ENCODE measurements at regions not wholly inside any gene's neighbourhood (a gene's known extent, or its start where the extent isn't known, plus 50 kb on each side); places are given as distances from the start of the nearest gene placed in this dataset.
"Not testable (repeated sequence)": the region's sequence is repeated elsewhere in the genome, so short reads cannot be mapped to it uniquely, and the experiment has no call there.

GRCh38 chr13:76295020-76295419 lies 591.2 kb downstream of the KCTD12 start:
- not testable (repeated sequence) for DNase-seq

GRCh38 chr13:76293751-76294150 lies 592.5 kb downstream of the KCTD12 start:
- no peak for DNase-seq

DNA sequence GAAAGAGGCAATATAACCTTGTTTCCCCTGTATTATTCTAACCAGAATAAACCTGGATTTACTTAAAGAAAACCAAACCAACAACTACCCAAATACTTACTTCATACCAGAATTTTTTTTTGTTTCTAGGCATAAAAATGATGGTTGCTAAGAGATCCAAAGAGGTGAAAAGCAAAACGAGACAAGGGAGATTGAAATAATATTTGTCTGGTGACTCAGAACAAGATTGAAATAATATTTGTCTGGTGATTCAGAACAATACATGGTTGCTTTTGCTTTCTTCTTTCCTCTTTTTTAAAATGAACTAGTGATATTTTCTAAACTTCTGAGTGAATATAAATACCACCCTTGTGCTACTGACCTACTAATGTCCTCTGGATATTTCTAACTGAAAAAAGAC lies 592.9 kb downstream of the KCTD12 start:
- DNase-seq: no peak

DNA sequence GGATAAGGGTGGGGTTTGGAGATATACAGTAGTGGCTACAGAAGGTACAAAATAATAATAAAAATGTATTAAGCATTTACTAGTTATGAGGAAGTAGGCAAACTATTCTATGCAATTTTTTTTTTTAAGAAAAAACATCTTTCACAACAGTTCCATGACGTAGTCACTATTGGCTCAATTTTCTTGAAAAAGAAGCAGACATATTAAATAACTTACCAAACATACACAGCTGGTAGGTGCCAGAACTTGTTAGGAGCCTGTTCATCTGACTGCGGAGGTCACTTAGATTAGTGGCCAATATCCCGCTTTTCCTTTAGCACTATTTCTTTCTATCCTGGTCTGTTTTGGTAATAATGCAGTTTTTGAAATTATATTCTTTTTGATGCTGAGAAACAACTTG lies 593.5 kb downstream of the KCTD12 start:
- DNase-seq: no peak

DNA sequence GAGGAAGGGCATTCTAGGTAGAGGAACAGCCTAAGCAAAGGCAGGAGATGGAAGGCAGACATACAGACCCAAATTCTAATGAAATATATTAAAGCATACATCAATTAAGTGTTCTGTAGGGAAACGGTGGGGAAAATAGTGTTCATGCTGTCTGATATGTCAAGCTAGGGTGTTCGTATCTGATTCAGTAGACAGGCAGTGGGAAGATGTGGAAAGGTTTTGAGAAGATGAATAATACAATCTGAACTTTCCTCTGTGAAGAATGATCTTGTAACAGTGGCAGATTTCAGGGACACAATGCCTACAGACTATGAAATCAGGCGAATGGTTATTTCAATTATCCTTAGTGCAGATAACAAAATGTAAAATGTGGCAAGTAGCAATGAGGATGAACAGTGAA lies 594.2 kb downstream of the KCTD12 start:
- peak in 2 of 56 donors; percentile 39 to 40 for DNase-seq

GRCh38 chr13:76289558-76289957 lies 596.6 kb downstream of the KCTD12 start:
- DNase-seq: no peak

GRCh38 chr13:76286178-76286577 lies 600.0 kb downstream of the KCTD12 start:
- DNase-seq: no peak

DNA sequence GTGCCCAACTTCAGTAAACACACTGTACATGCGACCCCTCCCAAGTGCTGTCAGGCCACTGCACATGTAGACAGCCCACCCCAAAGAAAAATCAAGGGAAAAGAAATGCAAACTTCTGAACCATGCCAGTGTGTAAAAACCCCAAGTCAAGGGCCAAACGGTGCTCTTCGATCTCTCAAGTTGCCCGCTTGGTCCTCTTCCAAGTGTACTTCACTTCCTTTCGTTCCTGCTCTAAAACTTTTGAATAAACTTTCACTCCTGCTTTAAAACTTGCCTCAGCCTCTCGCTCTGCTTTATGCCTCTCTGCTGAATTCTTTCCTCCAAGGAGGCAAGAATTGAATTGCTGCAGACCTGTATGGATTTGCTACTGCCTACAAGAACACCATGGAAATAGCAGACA lies 600.7 kb downstream of the KCTD12 start:
- DNase-seq: no peak

DNA sequence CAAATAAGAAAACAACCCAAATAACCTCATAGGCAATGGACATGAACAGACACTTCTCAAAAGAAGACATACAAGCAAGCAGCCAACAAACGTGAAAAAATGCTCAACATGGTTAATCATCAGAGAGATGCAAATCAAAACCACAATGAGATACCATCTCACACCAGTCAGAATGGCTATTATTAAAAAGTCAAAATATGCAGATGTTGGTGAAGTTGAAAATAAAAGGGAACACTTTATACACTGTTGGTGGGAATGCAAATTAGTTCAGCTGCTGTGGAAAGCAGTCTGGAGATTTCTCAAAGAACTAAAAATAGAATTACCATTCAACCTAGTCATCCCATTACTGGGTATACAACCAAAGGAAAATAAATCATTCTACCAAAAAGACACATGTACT lies 606.4 kb downstream of the KCTD12 start:
- not testable (repeated sequence) for DNase-seq

DNA sequence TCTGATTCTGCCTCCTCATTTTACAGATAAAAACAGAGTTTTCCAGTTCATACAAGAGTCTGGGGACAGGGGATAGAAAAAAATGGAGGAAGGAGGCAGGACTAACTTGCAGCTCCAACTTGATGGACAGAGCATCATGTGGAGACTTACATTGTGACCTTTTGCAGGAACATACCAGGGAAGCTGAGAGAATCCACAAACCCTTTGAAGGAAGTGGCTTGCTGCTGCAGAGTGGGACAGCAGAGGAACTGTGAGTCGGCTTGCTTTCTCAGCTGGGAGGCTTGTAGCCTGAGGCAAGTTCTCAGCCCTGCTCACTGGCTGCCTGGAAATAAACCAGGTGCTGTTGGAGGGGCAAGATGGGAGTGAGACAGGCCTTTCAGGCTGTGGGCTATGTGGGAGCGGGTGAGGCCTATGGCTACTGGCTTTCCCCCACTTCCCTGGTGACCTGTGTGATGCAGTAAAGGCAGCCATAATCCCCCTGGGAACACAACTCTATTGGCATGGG lies 614.4 kb downstream of the KCTD12 start:
- DNase-seq: no peak

DNA sequence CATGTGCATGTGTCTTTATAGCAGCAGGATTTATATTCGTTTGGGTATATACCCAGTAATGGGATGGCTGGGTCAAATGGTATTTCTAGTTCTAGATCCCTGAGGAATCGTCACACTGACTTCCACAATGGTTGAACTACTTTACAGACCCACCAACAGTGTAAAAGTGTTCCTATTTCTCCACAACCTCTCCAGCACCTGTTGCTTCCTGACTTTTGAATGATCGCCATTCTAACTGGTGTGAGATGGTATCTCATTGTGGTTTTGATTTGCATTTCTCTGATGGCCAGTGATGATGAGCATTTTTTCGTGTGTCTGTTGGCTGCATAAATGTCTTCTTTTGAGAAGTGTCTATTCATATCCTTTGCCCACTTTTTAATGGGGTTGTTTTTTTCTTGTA lies 617.9 kb downstream of the KCTD12 start:
- not testable (repeated sequence) for DNase-seq

- no peak for DNase-seq
Observed at GRCh38 chr13:76267216-76267615, 619.0 kb downstream of the KCTD12 start.

GRCh38 chr13:76266561-76266960 lies 619.6 kb downstream of the KCTD12 start:
- no peak for DNase-seq

DNA sequence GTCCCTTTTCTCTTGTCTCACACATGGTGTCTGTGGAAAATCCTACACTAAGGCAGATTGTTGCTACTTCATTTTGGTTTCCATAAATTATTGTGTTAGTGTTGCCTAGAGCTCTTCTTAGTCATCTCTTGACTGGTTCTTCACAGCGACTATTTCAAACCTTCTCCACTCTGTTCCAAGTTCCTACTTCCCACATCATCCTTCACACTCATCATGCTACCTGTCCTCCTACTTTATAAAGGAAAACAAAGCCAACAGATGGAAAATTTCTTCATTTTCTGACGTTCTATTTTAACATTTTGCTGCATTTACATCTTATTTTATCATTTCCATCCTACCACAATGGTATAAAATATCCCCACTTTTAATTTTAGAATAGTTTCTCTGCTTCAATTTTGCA lies 614.1 kb downstream of the LMO7 start:
- DNase-seq: peak in 3 of 56 donors; percentile 2 to 25 (median 3)

DNA sequence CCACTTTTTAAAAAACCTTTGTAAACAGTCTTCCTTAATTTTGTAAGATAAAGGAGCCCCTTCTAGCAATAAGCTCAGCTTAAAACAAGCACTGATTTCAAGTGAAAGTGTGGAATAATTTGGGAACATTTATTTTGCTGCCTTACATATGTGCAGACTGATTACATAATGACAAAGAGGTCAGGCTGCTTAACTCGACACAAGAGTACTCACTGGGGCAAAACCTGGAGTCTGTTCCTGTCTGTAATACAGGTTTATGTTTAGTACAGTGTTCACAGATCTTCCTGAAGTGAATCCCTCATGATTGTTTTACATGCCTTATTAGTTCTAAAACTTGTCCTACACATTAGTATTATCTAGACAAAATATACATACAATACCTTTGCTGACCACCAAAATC lies 609.8 kb downstream of the LMO7 start:
- no peak for DNase-seq

DNA sequence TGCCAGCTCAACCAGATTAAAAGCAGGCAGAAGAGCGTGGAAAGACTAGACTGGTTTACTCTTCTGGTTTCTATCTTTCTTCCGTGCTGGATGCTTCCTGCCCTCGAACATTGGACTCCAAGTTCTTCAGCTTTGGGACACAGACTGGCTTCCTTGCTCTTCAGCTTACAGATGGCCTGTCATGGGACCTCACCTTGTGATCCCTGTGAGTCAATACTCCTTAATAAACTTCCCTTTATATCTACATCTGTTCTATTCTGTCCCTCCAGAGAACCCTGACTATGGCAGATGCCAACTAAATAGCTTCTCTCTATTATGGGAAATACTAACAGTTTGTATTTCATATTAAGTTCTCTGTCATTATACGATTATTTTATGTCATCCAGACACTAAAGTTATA lies 609.1 kb downstream of the LMO7 start:
- no peak for DNase-seq

DNA sequence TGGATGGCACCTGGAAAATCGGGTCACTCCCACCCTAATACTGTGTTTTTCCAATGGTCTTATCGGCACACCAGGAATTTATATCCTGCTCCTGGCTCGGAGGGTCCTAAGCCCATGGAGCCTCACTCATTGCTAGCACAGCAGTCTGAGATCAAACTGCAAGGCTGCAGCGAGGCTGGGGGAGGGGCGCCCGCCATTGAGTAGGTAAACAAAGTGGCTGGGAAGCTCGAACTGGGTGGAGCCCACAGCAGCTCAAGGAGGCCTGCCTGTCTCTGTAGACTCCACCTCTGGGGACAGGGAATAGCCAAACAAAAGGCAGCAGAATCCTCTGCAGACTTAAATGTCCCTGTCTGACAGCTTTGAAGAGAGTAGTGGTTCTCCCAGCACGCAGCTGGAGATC lies 607.0 kb downstream of the LMO7 start:
- not testable (repeated sequence) for DNase-seq

- no peak for DNase-seq
Observed at GRCh38 chr13:76239031-76239680, 603.0 kb downstream of the LMO7 start.

GRCh38 chr13:76231522-76232167 lies 595.5 kb downstream of the LMO7 start:
- DNase-seq: no peak

- DNase-seq: no peak
Observed at GRCh38 chr13:76229281-76229680, 593.2 kb downstream of the LMO7 start.

- DNase-seq: no peak
Observed at GRCh38 chr13:76226941-76227340, 590.8 kb downstream of the LMO7 start.

DNA sequence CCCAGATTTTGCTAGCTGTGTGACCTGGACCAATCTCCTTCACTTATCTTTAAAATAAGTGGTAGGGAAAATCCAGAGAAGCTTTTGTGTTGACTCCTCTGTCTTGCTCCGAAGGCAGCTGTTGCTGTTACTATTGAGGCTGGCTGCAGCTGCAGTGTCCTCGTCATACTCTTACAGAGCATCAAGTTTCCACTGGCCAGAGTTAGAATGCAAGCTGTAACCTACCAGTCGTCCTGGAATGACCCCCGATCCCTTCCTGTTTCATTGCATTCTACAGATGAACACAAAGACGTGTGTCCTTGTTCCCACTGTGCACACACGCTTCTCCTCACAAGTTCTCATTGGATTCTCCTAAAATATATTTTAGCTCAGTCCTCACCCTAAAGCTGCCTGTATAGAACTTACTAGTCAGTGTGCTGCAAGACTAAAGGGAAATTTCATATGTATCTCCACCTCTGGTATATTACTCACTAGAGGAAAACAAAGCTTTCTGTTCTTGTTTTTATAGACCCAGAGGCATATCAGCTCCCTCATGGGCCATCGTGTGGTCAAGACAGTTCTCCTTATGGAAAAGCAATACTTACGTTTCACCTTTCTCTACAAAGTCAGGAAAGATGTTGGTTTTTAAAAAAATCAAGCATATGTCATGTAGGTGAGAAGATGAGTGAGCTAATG lies 589.8 kb downstream of the LMO7 start:
- peak in 5 of 56 donors; percentile 0 to 9 (median 4) for DNase-seq

DNA sequence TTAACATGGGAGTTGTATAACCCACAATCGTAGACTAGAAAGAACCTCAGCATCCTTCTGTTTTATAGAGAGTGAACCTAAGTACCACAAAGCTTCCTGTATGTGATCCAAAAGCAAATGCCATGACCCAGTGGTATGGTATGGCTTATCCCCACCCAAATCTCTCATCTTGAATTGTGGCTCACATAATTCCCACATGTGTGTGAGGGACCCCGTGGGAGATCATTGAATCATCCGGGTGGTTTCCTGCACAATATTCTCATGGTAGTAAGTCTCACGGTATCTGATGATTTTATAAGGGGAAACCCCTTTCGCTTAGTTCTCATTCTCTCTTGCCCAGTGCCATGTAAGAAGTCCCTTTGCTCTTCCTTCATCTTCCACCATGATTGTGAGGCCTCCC lies 587.9 kb downstream of the LMO7 start:
- no peak for DNase-seq
